ENCODE measurements at regions not wholly inside any gene's neighbourhood (a gene's known extent, or its start where the extent isn't known, plus 50 kb on each side); places are given as distances from the start of the nearest gene placed in this dataset.

DNA sequence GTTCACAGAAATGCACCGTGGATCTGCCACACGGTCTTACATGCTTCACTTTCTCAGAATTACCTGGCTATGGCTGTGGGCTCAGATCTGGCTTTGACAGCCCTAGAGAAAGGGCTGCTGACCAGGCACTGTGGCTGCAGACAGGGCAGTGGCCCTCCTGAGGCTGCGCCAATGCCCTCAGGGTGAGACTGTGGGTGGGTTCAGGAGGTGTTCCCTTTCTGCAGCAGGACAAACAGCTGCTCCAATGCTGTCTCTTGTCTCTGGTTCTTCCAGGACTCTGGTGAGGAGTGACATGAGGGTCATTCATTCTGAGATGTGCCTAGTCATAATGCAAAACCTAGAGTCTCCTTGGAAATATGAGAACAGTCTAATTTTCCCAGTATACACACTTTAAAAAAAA is 90.5 kb upstream of the SMIM21 start:
- no peaks in the 10 kb centered on the region for H3K9me3 ChIP-seq (ENCODE audit: control insufficient read depth in 3 of 3, low read length in 3 of 3)
- no peaks in the 10 kb centered on the region for H3K4me1 ChIP-seq (ENCODE audit: control insufficient read depth in 3 of 3, insufficient read depth in 3 of 3, low read length in 3 of 3)
- no peak overlapping the region for H3K27ac ChIP-seq (ENCODE audit: low read depth, low read length)
- H3K9ac ChIP-seq (ENCODE audit: low read depth in 1 of 3, low read length in 3 of 3) = no peak overlapping the region
- no peaks in the 10 kb centered on the region for H3K36me3 ChIP-seq (ENCODE audit: control insufficient read depth in 3 of 3, insufficient read depth in 3 of 3, low read length in 3 of 3)
- H3K27me3 ChIP-seq (ENCODE audit: control insufficient read depth in 3 of 3, insufficient read depth in 3 of 3, low read length in 3 of 3) = no peaks in the 10 kb centered on the region
- H3K4me3 ChIP-seq (ENCODE audit: low read length in 3 of 3) = no peak overlapping the region

DNA sequence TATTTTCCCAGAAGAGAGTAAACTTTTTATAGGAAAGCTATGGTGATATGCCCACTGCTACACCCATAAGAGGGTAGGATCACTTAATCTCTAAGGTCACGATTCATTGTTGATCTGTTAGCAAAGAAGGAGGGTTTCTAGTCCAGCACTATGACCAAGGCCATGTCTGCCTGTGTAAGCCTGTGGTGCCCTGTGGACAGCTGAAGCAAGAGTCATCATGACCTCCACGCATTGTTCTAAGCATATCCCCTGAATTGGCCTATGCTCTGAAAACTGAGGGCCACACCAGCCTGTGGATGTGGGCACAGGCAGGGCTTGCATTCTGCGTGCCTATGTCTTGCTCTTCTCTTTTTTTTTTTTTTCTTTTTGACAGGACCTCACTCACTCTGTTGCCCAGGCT is 89.8 kb upstream of the SMIM21 start:
- no peaks in the 10 kb centered on the region for H3K27me3 ChIP-seq (ENCODE audit: control insufficient read depth in 3 of 3, insufficient read depth in 3 of 3, low read length in 3 of 3)
- H3K9ac ChIP-seq (ENCODE audit: low read depth in 1 of 3, low read length in 3 of 3) = no peak overlapping the region
- H3K27ac ChIP-seq (ENCODE audit: low read depth, low read length) = no peak overlapping the region
- H3K9me3 ChIP-seq (ENCODE audit: control insufficient read depth in 3 of 3, low read length in 3 of 3) = no peaks in the 10 kb centered on the region
- no peak overlapping the region for H3K4me3 ChIP-seq (ENCODE audit: low read length in 3 of 3)
- H3K36me3 ChIP-seq (ENCODE audit: control insufficient read depth in 3 of 3, insufficient read depth in 3 of 3, low read length in 3 of 3) = no peaks in the 10 kb centered on the region
- no peaks in the 10 kb centered on the region for H3K4me1 ChIP-seq (ENCODE audit: control insufficient read depth in 3 of 3, insufficient read depth in 3 of 3, low read length in 3 of 3)

DNA sequence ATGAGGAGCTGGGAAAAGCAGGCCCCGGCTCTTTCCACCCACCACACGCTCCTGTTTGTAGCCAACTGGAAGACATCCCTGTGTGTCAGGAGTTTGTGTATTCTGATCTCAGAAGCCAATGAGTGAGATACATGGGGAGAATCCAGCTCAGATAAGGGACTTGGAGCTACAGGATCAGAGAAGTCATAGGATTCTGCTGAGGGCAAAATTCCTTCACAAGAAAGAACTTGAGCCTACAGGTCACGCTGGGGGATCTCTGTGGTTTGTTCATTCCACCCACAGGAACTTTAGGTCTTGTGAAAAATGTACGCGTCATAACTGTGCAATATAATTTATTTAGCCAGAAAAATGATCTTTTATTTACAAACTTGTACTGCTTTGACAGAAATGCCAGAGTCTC is 80.1 kb upstream of the SMIM21 start:
- Histone ChIP-seq H3K4me3 (ENCODE audit: low read length in 3 of 3) (no peak overlapping the region), H3K36me3 (ENCODE audit: control insufficient read depth in 3 of 3, insufficient read depth in 3 of 3, low read length in 3 of 3) (no peaks in the 10 kb centered on the region), H3K4me1 (ENCODE audit: control insufficient read depth in 3 of 3, insufficient read depth in 3 of 3, low read length in 3 of 3) (no peaks in the 10 kb centered on the region), H3K27ac (ENCODE audit: low read depth, low read length) (no peak overlapping the region), H3K9ac (ENCODE audit: low read depth in 1 of 3, low read length in 3 of 3) (no peak overlapping the region), H3K9me3 (ENCODE audit: control insufficient read depth in 3 of 3, low read length in 3 of 3) (no peaks in the 10 kb centered on the region), H3K27me3 (ENCODE audit: control insufficient read depth in 3 of 3, insufficient read depth in 3 of 3, low read length in 3 of 3) (no peaks in the 10 kb centered on the region)

DNA sequence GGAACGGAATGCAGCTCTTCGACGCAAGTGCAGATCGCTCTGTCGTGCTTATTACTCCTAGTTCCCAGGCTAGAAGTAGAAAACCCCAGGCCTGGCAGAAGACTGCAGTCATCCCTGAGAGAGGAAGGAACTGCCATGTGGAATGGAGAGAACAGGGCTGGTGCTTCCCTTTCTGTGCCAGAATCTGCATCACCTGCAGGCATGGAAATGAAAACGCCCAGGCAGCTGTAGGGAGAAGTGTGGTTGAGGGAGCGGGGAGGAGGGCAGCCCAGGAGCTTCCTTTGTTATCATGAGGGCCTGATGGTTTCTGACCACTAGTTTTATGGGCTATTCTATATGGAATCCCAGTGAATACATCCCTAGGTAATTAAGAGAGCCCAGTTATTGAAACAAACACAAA is 79.4 kb upstream of the SMIM21 start:
- Histone ChIP-seq H3K27me3 (ENCODE audit: control insufficient read depth in 3 of 3, insufficient read depth in 3 of 3, low read length in 3 of 3) (no peaks in the 10 kb centered on the region), H3K36me3 (ENCODE audit: control insufficient read depth in 3 of 3, insufficient read depth in 3 of 3, low read length in 3 of 3) (no peaks in the 10 kb centered on the region), H3K4me1 (ENCODE audit: control insufficient read depth in 3 of 3, insufficient read depth in 3 of 3, low read length in 3 of 3) (no peaks in the 10 kb centered on the region), H3K9me3 (ENCODE audit: control insufficient read depth in 3 of 3, low read length in 3 of 3) (no peaks in the 10 kb centered on the region), H3K27ac (ENCODE audit: low read depth, low read length) (no peak overlapping the region), H3K4me3 (ENCODE audit: low read length in 3 of 3) (no peak overlapping the region), H3K9ac (ENCODE audit: low read depth in 1 of 3, low read length in 3 of 3) (no peak overlapping the region)

DNA sequence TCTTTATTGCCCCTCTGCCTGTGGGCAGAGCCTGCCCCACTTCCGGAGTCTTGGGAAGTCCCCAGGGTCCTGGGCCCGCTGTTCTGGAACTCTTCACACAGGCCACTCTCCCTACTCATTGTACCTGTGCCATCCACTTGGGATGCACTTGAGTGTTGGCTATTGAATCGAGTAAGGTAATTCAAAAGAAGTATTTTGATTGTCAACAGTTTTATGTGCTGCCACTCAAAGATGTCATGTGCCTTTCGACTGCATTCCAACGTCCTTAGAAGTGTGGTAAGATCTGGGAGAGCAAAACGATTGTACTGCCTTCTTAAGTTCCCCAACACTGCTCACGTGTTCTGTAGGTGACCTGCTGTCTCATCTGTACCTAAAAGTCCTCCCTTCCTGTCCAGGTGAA is 77.0 kb upstream of the SMIM21 start:
- no peaks in the 10 kb centered on the region for H3K27me3 ChIP-seq (ENCODE audit: control insufficient read depth in 3 of 3, insufficient read depth in 3 of 3, low read length in 3 of 3)
- H3K9ac ChIP-seq (ENCODE audit: low read depth in 1 of 3, low read length in 3 of 3) = no peak overlapping the region
- no peaks in the 10 kb centered on the region for H3K9me3 ChIP-seq (ENCODE audit: control insufficient read depth in 3 of 3, low read length in 3 of 3)
- H3K4me3 ChIP-seq (ENCODE audit: low read length in 3 of 3) = no peak overlapping the region
- no peaks in the 10 kb centered on the region for H3K4me1 ChIP-seq (ENCODE audit: control insufficient read depth in 3 of 3, insufficient read depth in 3 of 3, low read length in 3 of 3)
- H3K27ac ChIP-seq (ENCODE audit: low read depth, low read length) = no peak overlapping the region
- H3K36me3 ChIP-seq (ENCODE audit: control insufficient read depth in 3 of 3, insufficient read depth in 3 of 3, low read length in 3 of 3) = no peaks in the 10 kb centered on the region

DNA sequence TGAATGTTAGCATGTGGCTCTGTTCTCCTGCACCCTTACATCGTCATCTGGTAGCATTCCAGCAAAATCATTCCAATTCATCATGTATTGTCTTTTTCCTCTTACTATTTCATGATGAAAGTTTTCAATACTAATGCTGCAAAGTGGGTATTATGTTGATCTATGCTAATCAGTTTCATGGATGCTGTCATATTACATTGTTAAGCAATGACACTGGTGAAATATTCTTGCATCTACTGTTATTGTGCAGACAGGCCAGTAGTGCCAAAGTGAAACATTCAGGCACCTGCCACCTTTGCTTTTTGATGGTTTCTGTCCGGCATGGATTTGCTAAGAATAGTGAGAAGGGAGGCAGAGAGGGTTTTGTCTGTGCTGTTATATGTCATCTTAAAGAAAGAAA is 76.1 kb upstream of the SMIM21 start:
- Histone ChIP-seq H3K36me3 (ENCODE audit: control insufficient read depth in 3 of 3, insufficient read depth in 3 of 3, low read length in 3 of 3) (no peaks in the 10 kb centered on the region), H3K4me3 (ENCODE audit: low read length in 3 of 3) (no peak overlapping the region), H3K9me3 (ENCODE audit: control insufficient read depth in 3 of 3, low read length in 3 of 3) (no peaks in the 10 kb centered on the region), H3K9ac (ENCODE audit: low read depth in 1 of 3, low read length in 3 of 3) (no peak overlapping the region), H3K27me3 (ENCODE audit: control insufficient read depth in 3 of 3, insufficient read depth in 3 of 3, low read length in 3 of 3) (no peaks in the 10 kb centered on the region), H3K27ac (ENCODE audit: low read depth, low read length) (no peak overlapping the region), H3K4me1 (ENCODE audit: control insufficient read depth in 3 of 3, insufficient read depth in 3 of 3, low read length in 3 of 3) (no peaks in the 10 kb centered on the region)

DNA sequence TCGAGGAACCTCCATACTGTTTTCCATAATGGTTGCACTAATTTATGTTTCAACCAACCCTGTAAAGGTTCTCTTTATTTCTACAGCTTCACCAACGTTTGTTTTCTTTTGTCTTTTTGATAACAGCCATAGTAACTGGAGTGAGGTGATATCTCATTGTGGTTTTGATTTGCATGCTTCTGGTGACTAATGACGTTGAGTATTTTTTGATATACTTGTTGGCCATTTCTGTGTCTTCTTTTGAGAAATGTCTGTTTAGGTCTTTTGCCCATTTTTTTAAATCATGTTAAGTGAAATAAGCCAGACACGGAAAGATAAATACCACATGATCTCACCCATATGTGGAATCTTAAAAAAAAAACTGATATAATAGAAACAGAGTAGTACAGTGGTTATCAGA is 74.8 kb upstream of the SMIM21 start:
- no peaks in the 10 kb centered on the region for H3K36me3 ChIP-seq (ENCODE audit: control insufficient read depth in 3 of 3, insufficient read depth in 3 of 3, low read length in 3 of 3)
- H3K9me3 ChIP-seq (ENCODE audit: control insufficient read depth in 3 of 3, low read length in 3 of 3) = no peaks in the 10 kb centered on the region
- no peaks in the 10 kb centered on the region for H3K27me3 ChIP-seq (ENCODE audit: control insufficient read depth in 3 of 3, insufficient read depth in 3 of 3, low read length in 3 of 3)
- H3K27ac ChIP-seq (ENCODE audit: low read depth, low read length) = no peak overlapping the region
- no peaks in the 10 kb centered on the region for H3K4me1 ChIP-seq (ENCODE audit: control insufficient read depth in 3 of 3, insufficient read depth in 3 of 3, low read length in 3 of 3)
- no peak overlapping the region for H3K9ac ChIP-seq (ENCODE audit: low read depth in 1 of 3, low read length in 3 of 3)
- no peak overlapping the region for H3K4me3 ChIP-seq (ENCODE audit: low read length in 3 of 3)

DNA sequence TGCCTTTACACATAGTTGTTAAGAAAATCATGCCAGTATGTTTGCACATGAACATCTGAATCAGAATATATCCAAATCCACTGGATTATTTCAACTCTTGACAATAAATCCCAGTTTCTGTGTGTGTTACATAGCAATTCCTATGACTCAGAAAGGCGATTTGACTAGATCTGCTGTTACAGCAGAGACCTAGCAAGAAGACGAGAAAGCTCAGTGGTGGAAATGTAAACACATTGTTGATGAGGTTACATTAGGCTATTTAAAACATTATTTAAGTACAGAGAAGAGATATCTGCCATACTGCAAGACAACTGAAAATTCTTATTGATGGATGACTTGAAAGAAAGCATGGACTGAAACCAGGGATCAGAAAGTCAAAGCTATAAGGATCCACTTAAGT is 73.0 kb upstream of the SMIM21 start:
- no peak overlapping the region for H3K4me3 ChIP-seq (ENCODE audit: low read length in 3 of 3)
- no peak overlapping the region for H3K27ac ChIP-seq (ENCODE audit: low read depth, low read length)

DNA sequence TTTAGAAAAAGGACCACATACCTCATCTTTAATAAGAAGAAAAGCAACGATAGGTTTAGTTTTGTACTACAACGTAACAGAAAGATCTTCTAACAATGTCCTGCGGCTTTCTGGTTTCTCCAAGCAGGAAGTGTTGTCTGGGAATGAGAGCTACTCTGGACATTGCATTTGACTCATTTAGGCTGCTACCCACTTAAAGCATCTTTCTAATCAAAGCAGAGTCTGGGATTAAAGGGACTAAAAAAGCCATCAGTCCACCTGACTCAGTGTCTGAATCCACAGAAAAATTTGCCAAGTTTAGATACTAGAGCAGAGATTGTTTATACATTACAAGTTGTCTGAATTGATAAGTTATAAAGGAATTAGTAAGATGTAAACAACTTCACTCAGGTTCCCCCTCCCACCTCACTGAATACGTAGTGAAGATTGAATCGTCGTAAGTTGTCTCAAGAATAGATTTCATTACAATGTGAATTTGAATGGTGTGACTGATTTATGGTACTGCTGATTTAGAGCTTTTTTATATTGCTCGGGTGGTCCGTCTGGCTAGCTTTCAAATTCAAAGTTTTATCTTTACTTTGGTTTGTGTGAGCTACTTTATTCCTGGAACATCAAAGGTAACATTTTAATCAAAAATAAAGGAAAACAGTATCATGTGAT is 70.2 kb upstream of the SMIM21 start:
- no peak overlapping the region for H3K27ac ChIP-seq (ENCODE audit: low read depth, low read length)
- peaks cover 0 to 2% (median 0%) of the 10 kb centered on the region in 3 donors for H3K27me3 ChIP-seq (ENCODE audit: control insufficient read depth in 3 of 3, insufficient read depth in 3 of 3, low read length in 3 of 3)
- no peaks in the 10 kb centered on the region for H3K9me3 ChIP-seq (ENCODE audit: control insufficient read depth in 3 of 3, low read length in 3 of 3)
- H3K4me1 ChIP-seq (ENCODE audit: control insufficient read depth in 3 of 3, insufficient read depth in 3 of 3, low read length in 3 of 3) = no peaks in the 10 kb centered on the region
- H3K36me3 ChIP-seq (ENCODE audit: control insufficient read depth in 3 of 3, insufficient read depth in 3 of 3, low read length in 3 of 3) = no peaks in the 10 kb centered on the region
- H3K4me3 ChIP-seq (ENCODE audit: low read length in 3 of 3) = no peak overlapping the region
- no peak overlapping the region for H3K9ac ChIP-seq (ENCODE audit: low read depth in 1 of 3, low read length in 3 of 3)

More for the DNA sequence above, 73.0 kb upstream of the SMIM21 start:
- Histone ChIP-seq H3K9ac (ENCODE audit: low read depth in 1 of 3, low read length in 3 of 3) (no peak overlapping the region), H3K4me1 (ENCODE audit: control insufficient read depth in 3 of 3, insufficient read depth in 3 of 3, low read length in 3 of 3) (no peaks in the 10 kb centered on the region), H3K9me3 (ENCODE audit: control insufficient read depth in 3 of 3, low read length in 3 of 3) (no peaks in the 10 kb centered on the region), H3K27me3 (ENCODE audit: control insufficient read depth in 3 of 3, insufficient read depth in 3 of 3, low read length in 3 of 3) (no peaks in the 10 kb centered on the region), H3K36me3 (ENCODE audit: control insufficient read depth in 3 of 3, insufficient read depth in 3 of 3, low read length in 3 of 3) (no peaks in the 10 kb centered on the region)

DNA sequence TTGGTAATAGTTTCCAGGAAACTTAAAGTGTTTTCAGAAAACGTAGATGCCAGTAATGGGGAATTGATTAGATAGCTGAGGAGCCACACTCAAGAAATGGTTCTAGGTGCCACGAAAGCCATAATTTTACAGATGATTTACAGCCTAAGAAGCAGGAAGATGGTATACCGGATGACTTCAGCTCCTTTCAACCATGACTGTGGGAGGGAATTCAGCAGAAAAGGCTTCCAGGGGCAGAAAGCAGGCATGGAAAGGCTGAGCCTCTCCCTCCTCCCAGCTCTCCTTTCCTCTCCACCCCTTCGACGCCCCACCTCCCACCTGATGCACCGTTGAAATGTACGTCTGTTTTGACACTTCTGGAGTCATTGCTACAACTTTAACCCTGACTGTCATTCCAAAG is 68.6 kb upstream of the SMIM21 start:
- no peaks in the 10 kb centered on the region for H3K9me3 ChIP-seq (ENCODE audit: control insufficient read depth in 3 of 3, low read length in 3 of 3)
- no peaks in the 10 kb centered on the region for H3K4me1 ChIP-seq (ENCODE audit: control insufficient read depth in 3 of 3, insufficient read depth in 3 of 3, low read length in 3 of 3)
- H3K27me3 ChIP-seq (ENCODE audit: control insufficient read depth in 3 of 3, insufficient read depth in 3 of 3, low read length in 3 of 3) = peaks cover 0 to 2% (median 0%) of the 10 kb centered on the region in 3 donors
- H3K27ac ChIP-seq (ENCODE audit: low read depth, low read length) = no peak overlapping the region
- H3K4me3 ChIP-seq (ENCODE audit: low read length in 3 of 3) = no peak overlapping the region
- H3K36me3 ChIP-seq (ENCODE audit: control insufficient read depth in 3 of 3, insufficient read depth in 3 of 3, low read length in 3 of 3) = no peaks in the 10 kb centered on the region
- H3K9ac ChIP-seq (ENCODE audit: low read depth in 1 of 3, low read length in 3 of 3) = no peak overlapping the region

DNA sequence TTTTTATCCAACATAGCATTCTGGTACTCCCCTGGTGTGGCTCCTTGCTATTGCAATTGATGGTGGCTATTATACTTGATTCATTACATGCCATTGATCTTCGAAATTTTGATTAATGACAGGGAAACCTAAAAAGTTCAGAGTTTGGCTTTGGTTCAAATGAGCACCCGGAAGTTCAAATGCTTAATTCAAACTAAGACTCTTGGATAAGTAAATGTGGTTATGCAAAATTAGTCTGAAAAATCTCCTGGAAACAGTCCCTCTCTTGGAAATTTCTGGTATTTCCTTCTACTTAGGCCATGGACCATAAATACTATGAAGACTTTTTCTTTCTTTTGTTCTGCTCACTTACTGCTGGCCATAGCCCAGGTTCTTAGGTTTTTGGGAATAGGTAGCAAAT is 65.3 kb upstream of the SMIM21 start:
- H3K4me1 ChIP-seq (ENCODE audit: control insufficient read depth in 3 of 3, insufficient read depth in 3 of 3, low read length in 3 of 3) = no peaks in the 10 kb centered on the region
- no peak overlapping the region for H3K9ac ChIP-seq (ENCODE audit: low read depth in 1 of 3, low read length in 3 of 3)
- H3K9me3 ChIP-seq (ENCODE audit: control insufficient read depth in 3 of 3, low read length in 3 of 3) = no peaks in the 10 kb centered on the region
- no peak overlapping the region for H3K4me3 ChIP-seq (ENCODE audit: low read length in 3 of 3)
- H3K36me3 ChIP-seq (ENCODE audit: control insufficient read depth in 3 of 3, insufficient read depth in 3 of 3, low read length in 3 of 3) = no peaks in the 10 kb centered on the region
- H3K27me3 ChIP-seq (ENCODE audit: control insufficient read depth in 3 of 3, insufficient read depth in 3 of 3, low read length in 3 of 3) = peaks cover 0 to 2% (median 0%) of the 10 kb centered on the region in 3 donors
- H3K27ac ChIP-seq (ENCODE audit: low read depth, low read length) = no peak overlapping the region
